ENCODE measurements at regions not wholly inside any gene's neighbourhood (a gene's known extent, or its start where the extent isn't known, plus 50 kb on each side); places are given as distances from the start of the nearest gene placed in this dataset.

DNA sequence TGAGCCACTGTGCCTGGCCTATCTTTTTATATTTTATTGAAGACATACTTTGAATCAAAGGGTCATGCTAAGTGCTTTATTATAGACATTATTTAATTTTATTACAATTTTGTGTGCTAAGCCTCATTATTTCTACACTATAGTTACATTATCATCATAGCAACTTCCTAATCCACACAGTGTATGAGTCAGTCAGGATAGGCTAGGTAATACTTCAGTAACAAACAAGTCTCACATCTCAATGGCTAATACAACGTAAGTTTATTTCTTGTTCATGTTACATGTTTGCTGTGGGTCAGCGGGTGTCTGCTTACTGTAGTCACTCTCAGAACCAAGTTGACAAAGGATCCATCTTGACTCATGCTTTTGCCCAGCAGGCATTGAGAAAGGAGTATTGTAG lies 292.6 kb upstream of the TGFBR2 start:
- H3K27ac ChIP-seq: no peak overlapping the region
- TF ChIP-seq, protein P1, sequence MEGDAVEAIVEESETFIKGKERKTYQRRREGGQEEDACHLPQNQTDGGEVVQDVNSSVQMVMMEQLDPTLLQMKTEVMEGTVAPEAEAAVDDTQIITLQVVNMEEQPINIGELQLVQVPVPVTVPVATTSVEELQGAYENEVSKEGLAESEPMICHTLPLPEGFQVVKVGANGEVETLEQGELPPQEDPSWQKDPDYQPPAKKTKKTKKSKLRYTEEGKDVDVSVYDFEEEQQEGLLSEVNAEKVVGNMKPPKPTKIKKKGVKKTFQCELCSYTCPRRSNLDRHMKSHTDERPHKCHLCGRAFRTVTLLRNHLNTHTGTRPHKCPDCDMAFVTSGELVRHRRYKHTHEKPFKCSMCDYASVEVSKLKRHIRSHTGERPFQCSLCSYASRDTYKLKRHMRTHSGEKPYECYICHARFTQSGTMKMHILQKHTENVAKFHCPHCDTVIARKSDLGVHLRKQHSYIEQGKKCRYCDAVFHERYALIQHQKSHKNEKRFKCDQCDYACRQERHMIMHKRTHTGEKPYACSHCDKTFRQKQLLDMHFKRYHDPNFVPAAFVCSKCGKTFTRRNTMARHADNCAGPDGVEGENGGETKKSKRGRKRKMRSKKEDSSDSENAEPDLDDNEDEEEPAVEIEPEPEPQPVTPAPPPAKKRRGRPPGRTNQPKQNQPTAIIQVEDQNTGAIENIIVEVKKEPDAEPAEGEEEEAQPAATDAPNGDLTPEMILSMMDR (IDR thresholded peaks at IDR 0.05): no peak
- no peak for TF ChIP-seq ZFX (IDR thresholded peaks at IDR 0.05; ENCODE audit: borderline replicate concordance)

DNA sequence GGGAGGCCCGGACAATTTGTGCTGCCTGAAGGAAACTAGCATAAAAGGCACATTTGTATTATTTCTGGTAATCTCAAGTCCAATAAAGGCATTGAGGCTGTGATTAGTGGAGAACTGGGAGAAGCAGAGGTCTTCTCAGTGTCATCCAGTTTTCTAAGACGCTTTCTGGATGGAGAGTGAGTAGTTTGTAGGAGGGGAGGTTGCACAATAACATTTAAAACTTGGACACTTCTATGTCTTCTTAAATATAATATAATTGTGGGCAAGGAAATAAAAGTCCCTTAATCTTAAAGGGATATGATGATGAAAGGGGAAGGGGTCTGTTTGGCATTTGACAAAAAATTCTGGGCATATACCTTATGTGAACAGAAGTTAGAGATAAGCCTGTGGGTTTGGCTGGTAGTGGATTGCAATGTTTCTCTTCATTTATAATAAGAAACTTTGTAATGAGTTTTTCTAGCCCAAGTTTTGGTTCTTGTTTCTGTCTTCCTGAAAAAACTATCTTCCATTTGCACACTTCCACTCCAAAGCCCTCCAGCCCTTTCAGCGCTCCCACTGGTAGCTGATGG lies 291.6 kb upstream of the TGFBR2 start:
- H3K27ac ChIP-seq: no peak overlapping the region
- TF ChIP-seq, protein P1 (IDR thresholded peaks at IDR 0.05): no peak
- no peak for TF ChIP-seq ZFX (IDR thresholded peaks at IDR 0.05; ENCODE audit: borderline replicate concordance)

GRCh38 chr3:30315447-30315846 lies 291.0 kb upstream of the TGFBR2 start:
- H3K27ac ChIP-seq: no peak overlapping the region
- TF ChIP-seq, protein P1 (IDR thresholded peaks at IDR 0.05): no peak

DNA sequence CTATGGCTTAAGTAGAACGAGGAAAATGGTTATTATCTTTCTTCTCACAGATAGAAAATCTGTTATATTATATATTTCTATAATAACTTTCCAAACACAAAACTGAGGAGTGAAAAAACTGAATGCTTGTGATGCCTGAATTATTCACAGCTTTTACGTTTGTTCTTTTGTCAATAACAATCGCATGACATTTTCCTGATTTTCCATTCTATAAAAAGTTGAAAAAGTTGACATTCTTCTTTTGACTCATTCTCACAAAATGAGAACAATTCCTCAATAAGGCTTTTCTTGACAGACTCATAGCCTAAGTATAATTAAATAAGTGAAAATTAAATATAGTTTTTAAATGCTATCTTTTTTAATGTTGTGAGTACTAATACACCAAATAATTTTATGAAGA lies 288.8 kb upstream of the TGFBR2 start:
- H3K27ac ChIP-seq: no peak overlapping the region
- TF ChIP-seq ZFX (IDR thresholded peaks at IDR 0.05; ENCODE audit: borderline replicate concordance): no peak
- TF ChIP-seq, protein P1 (IDR thresholded peaks at IDR 0.05): no peak

DNA sequence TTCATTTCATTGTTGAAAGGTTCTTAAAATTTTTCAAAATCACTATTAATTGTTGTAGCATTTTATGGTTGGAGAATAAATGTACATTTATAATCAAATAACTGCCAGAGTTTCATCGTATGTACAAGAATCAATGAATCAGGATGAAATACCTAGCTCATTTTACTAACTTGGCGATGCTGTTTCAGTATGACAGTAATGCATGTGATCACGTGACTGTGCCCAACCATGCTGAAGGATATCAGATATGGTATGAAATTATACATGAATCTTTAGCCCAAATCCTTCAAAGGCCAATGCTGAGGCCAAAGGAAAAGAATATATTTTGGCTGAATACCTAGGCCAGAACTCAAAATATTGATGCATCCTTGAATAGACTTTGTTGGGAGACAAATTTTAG lies 288.3 kb upstream of the TGFBR2 start:
- TF ChIP-seq ZFX (IDR thresholded peaks at IDR 0.05; ENCODE audit: borderline replicate concordance): no peak
- TF ChIP-seq, protein P1 (IDR thresholded peaks at IDR 0.05): no peak
- no peak overlapping the region for H3K27ac ChIP-seq

DNA sequence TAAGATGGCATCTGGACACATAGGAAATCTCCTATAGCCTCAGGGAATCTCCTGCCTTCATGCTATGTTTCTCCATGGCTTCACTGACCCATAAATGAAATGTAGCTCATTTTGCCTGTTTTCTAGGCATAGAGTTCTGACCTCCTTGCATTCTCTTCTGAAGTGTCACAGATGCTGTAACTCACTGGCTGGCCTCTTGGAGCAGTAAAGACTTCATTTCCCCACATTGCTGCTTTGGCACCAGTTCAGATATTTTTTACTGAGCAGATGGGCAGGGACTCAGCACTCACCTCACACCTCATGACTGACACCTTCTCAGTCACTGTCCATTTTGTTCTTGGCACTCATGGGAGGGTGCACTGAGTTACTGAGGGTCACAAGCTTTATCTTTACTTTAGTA lies 286.7 kb upstream of the TGFBR2 start:
- TF ChIP-seq ZFX (IDR thresholded peaks at IDR 0.05; ENCODE audit: borderline replicate concordance): no peak
- TF ChIP-seq, protein P1 (IDR thresholded peaks at IDR 0.05): peak; percentile 65
- H3K27ac ChIP-seq: no peak overlapping the region

DNA sequence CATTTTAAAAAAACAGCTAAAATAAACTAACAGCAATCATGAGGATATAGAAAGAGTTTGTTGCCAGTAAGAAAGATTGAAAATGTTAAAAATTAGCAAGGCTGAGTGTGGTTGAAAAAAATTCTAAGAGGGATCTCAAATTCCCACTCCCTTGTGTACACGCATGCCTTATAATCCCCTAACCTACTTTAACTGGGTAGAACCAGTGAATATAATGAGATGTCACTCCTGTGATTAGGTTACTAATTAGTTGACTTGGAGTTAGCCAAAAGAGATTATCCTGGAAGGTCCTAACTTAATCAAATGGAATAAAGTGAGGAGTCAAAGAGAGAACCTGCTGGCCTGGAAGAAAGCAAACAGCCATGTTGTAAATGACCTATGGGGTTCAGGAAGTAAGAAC lies 286.0 kb upstream of the TGFBR2 start:
- H3K27ac ChIP-seq: no peak overlapping the region
- TF ChIP-seq ZFX (IDR thresholded peaks at IDR 0.05; ENCODE audit: borderline replicate concordance): no peak
- TF ChIP-seq, protein P1 (IDR thresholded peaks at IDR 0.05): no peak

Data from 22Rv1 (cell line).